SK-N-DZ (cell line): ENCODE measurements at regions not wholly inside any gene's neighbourhood (a gene's known extent, or its start where the extent isn't known, plus 50 kb on each side); places are given as distances from the start of the nearest gene placed in this dataset.

ENCODE experiments used
- DNase-seq: peaks from one replicate; pipeline ENCODE4 v3.0.0-alpha.2; 2015; ENCODE audit warnings: low spot score

DNA sequence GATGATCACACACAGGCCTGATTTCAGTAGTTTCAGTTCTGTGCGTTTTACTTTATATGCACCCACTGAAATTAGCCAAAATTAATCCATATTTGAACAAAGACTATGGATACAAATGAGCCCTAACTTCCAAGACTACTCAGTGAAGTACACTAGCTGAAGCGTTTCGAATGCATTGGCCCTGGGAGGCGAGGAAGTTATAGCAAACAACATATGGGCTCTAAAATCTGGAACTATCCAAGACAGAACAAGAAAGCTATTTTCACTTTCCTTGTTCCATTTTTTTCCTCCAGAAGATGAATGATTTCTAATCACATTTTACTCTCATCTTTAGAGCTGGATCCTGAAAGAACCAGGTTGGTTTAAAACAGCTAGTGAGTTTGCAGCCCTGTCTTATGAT is 399.4 kb upstream of the HNRNPA3 start:
- no peak for DNase-seq

DNA sequence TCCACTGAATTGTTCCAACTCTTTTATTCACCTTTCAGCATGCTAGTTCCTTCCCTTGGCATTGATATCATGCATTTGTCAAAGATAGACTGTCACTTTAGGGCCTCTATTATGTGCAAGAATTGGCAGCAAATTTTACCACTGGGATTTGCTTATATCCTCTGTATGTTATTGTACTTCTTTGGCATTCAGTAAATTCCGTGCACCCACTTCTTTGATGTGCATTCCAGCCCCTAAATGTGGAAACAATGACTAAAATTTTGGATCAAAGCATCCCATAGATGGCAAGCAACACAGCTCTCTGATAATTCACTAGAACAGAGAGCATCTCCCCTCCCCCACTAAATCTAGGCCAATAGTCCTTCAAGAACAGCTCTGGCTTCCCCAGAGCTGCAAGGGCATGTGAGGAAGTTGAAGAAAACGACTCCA is 399.0 kb upstream of the HNRNPA3 start:
- peak; percentile 25 for DNase-seq

GRCh38 chr2:176814274-176814673 is 398.3 kb upstream of the HNRNPA3 start:
- DNase-seq: no peak

DNA sequence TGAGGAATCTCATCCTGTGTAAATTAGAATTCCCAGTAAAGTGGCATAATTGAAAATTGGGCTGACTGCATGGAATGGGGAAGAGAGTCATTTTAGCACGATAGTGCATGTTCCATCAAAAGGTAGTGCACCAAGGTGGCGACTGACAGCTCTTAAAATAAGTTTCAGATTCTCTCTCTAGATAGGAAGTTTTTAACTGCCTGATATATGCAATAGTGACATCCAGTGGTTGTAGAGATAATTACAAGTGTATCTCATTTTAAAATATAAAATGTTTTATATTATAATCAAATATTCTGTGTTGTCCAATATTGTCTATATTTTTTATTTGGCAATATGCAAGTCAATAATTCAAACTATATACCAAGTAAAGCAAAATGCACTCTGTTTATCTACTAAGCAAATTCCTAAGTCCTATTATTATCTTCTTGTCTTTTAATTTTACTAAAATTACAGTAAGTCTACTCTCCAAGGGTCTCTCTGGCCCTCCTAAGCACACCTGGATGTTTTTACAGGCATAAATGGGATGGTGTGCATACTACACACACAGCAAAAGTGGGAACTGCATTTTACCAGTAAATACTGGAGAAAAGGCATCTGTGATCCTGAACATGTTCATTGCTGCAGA is 397.7 kb upstream of the HNRNPA3 start:
- DNase-seq: peak; percentile 40

DNA sequence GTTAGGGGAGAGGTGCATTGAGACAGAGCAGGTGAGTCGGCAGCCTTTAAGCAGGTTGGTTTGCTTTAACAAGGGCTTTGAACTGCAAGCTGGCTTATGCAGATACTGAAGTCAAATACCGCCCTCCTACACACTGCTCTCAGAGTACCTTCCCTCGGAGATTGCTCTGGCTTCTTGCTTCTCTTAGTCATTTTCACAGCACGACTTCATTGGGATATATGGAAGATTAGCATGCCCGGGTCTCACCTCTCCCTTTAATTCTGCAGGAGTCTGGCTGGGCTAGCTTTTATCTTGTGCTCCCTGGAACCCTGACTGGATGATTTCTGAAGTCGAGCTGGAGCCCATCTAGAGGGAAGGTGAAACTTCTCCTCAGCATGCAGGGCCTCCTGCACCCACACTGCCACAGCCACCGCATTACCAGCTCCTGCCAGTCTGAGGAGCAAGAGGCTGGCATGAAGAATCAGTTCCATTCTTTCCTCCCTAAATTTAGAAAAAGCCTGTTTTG is 395.5 kb upstream of the HNRNPA3 start:
- DNase-seq: peak; percentile 57

- DNase-seq: no peak
Measured at GRCh38 chr2:176818076-176818475, 394.5 kb upstream of the HNRNPA3 start.

GRCh38 chr2:176818617-176819016 is 394.0 kb upstream of the HNRNPA3 start:
- DNase-seq: no peak

DNA sequence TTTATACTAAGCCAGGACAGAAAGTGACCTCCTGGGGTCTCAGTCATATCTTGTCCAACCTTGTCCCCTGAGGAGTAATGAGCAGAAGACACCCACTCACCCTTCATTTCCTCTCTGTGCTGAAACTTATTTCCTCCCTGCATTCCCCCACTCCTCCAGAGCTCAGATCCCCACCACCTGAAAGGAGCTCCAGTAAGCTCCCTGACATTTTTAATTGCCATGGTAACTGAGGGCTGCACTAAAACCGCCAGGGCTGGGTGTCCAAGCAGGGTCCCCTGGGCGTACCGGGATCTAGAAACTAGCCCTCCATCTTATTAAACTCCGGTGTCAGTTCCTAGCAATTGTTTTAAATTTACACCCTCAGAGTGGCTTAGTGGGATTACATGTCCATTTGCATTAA is 393.3 kb upstream of the HNRNPA3 start:
- DNase-seq: no peak

GRCh38 chr2:176820371-176820932 is 392.1 kb upstream of the HNRNPA3 start:
- no peak for DNase-seq

DNA sequence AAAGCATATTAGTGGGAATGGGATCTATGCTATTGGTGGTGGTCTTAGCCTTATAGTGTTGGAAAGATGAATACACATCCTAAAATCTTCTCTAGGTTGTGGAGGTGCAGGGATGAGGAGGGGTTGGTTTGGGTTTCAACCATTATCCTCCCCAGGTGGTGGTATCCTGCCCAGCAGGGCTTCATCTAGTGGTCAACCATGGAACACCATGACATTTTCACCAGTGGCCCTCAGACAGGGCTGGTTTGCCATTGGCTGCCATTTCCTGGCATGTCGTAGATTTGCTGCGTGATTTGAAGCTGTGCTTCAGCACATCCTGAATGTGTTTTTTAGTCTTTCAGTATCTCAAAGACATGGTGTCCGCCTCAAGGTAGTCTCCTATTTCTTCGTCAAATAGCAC is 391.2 kb upstream of the HNRNPA3 start:
- DNase-seq: no peak

GRCh38 chr2:176822060-176822459 is 390.5 kb upstream of the HNRNPA3 start:
- no peak for DNase-seq

DNA sequence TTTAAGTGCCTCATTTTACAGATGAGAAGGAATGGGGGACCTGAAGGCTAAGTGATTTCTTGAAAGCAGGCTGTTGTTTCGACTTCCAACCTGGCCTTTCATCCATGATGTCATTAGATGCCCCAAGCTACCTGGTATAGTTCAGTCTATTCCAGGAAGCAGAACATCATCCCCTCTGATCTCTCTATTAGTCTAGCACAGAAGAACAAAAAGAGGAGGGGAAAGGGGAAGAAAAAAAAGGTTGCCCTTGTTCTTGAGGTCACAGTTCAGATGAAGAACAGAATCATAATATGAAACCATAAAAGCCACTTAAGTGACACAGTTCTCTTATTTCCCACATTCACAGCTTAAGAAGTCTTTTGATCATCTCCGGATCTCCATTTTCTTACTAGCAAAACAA is 386.2 kb upstream of the HNRNPA3 start:
- no peak for DNase-seq

DNA sequence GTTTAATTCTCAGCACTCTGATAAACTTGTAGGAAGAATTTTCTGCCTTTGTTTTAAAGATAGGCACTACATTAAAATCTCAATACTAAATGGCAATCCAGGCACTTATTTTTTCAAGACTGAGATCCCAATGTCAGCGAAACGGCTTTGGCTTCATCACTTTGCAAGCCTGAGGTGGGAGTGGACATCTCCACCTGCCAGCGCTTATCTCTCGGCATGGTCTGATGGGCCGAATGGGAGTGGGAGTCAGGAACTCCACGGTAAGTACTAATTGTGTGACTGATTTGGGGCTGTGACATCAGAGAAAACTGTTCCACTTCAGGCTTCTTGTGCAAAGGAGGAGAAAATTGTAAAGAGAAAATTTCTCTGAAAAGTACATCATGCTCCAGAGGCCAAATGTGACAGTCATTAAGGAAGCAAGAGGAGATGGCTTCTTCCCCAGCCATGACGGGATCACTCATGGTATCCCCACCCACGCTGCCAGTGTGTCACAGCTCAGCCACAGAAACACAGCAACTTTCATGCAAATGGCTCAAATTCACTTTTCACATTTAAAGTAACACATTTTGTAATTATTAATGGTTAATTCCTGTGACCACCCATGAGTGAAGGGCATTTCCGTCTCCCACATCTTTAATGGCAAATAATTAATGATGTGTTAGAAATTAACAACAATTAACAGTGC is 385.5 kb upstream of the HNRNPA3 start:
- no peak for DNase-seq

DNA sequence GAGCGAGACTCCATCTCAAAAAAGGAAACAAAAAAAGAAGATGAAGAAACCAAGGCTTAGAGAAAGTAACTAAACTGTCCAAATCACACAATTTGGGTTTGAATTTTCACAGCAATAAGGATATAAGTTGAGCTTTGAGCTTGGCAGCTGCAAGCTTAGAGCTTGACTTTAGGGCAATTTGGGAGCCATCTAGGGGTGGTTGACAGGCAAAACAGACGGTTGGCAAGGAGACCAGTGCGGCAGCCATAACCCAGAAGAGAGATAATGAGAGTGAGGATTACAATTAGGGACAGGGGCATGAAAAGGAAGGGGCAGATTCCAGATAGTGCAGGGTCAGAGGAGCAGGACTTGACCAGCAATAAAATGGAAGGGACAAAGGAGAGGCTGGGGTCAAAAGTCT is 382.2 kb upstream of the HNRNPA3 start:
- peak; percentile 40 for DNase-seq

GRCh38 chr2:176832086-176832485 is 380.5 kb upstream of the HNRNPA3 start:
- no peak for DNase-seq

DNA sequence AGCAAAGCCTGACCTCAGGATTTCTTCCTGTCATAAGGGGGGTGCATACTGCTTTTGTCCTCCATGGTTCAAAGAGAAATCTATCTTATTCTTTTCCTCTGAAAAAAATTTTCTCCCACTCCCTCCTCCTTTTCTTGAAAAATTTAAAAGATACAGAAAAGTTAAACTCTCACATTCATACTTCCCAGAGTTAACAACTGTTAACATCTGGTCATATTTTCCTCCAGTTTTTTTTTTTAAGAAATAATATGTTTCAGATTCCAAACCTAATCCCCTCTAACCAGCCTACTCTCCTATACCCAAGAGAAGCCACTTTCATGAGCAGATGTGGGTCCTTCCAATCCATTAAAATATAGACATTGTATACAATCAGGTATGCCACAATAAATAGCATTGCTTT is 378.9 kb upstream of the HNRNPA3 start:
- no peak for DNase-seq

DNA sequence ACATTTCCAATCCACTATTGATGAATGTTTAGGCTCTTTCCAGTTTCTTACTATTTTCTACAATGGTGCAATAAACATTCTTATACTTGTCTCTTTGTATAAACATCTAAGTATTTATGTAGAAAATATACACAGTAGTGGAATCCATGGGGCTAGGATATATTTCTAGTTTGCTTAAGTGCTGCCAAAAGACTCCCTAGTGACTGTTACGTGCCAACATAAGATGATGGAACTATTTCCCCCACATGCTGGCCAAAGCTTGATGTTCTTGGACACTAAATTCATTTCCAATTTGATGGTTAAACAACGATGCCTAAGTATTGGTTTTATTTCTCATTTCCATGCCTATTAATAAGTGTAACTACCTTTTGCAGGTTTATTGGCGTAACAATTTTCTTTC is 378.4 kb upstream of the HNRNPA3 start:
- DNase-seq: no peak

GRCh38 chr2:176843208-176843607 is 369.4 kb upstream of the HNRNPA3 start:
- DNase-seq: no peak

DNA sequence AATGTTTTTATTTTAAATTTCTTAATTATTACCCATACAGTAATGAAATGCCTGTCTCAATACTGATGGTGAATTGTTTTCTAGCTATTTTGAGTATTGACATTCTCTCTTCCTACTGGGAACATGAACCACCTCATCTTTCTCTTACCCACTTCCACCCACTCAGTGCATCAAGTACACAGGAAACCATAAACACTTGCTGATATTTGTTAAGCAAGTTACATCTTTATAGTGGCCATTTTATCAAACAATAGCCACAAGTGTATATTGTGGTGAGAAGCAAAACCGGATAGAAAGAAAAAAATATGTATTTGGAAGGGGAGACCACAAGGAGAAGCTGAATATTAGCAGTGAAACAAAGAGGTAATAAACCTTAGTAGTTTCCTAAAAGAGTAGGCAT is 368.1 kb upstream of the HNRNPA3 start:
- DNase-seq: no peak

DNA sequence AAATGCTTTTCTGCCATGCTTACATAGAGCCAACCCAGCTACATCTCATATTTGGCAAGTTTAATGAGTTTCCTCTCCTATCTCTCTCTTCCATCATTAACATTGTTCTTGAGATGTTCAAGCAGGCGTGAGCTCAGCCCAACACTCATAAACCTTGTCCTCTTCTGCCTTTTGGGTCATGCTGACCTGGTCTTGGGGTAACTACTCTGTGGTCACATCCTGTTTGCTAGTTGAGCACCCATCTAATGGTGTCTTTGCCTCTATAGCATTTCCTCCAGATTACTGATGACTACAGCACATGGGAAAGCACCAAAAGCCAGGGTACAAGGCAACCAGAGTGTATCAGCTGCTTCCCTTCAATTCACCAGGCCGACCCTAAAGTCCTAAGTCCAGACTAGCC is 366.9 kb upstream of the HNRNPA3 start:
- no peak for DNase-seq

GRCh38 chr2:176847575-176847974 is 365.0 kb upstream of the HNRNPA3 start:
- DNase-seq: no peak

DNA sequence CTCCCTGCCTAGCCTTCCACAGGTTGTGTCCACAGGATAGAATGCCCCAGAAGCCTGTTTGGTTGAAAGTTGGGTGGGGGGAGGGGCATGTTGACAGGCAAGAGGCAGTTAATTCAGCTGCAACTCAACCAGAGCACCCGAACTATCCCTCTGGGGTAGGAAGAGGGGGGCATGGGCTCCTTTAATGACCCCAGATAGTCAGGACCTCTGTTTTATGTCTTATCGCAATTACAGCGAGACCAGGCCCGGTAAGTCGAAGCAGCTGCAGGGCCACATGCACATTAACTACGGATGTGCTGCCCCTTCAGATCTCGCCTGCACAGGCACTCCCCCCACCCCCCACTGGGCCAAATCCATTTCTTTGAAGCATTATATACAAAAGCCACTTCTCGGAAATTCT is 363.8 kb upstream of the HNRNPA3 start:
- DNase-seq: peak; percentile 97
